ENCODE measurements at regions not wholly inside any gene's neighbourhood (a gene's known extent, or its start where the extent isn't known, plus 50 kb on each side); places are given as distances from the start of the nearest gene placed in this dataset.

GRCh38 chr12:76708296-76708695, 55.6 kb upstream of the ZDHHC17 start (continued):
- TF ChIP-seq CHD7 (IDR thresholded peaks at IDR 0.05; ENCODE audit: insufficient replicate concordance, low read length) (no peak), RBBP5 (IDR thresholded peaks at IDR 0.05; ENCODE audit: borderline replicate concordance, low read depth, low read length) (no peak), POU5F1 (IDR thresholded peaks at IDR 0.05; ENCODE audit: low read depth, low read length) (no peak), ZNF274 (IDR thresholded peaks at IDR 0.05; ENCODE audit: borderline replicate concordance, extremely low read depth, low read length) (no peak), USF2 (IDR thresholded peaks at IDR 0.05; ENCODE audit: low read length) (no peak), E2F6 (IDR thresholded peaks at IDR 0.05) (no peak), POLR2A (IDR thresholded peaks at IDR 0.05; ENCODE audit: control extremely low read depth in 1 of 2, low read depth in 2 of 2, low read length in 2 of 2) (no peak), GABPA (IDR thresholded peaks at IDR 0.05; ENCODE audit: borderline replicate concordance, insufficient read depth, low read length) (no peak), CEBPB (IDR thresholded peaks at IDR 0.05; ENCODE audit: low read depth, low read length) (no peak)

Measured in H1 (cell line).